NAMALWA (cell line): ENCODE measurements at regions not wholly inside any gene's neighbourhood (a gene's known extent, or its start where the extent isn't known, plus 50 kb on each side); places are given as distances from the start of the nearest gene placed in this dataset.

ENCODE experiments used
- DNase-seq: peaks from one replicate; pipeline ENCODE4 v3.0.0-alpha.2; 2015; ENCODE audit warnings: low spot score

DNA sequence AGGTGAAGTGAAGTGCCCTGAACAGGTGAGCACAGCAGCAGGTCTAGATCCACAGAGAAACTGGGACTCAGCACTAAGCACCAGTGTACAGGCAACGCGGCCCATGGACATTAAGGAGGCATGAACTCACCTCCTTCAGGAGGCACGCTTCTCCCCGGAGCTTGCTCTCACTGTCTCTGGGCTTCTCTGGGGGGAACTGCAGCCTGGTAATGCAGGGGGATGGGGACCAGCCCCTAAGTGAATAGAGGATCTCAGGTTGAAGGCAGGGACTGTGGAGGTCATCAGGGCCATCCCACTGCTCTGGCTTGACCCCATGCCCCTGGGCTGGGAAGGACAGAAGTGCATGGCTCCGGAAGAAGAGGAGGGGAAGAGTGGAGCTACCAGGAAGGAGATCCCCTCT lies 495.6 kb upstream of the B3GAT1 start:
- DNase-seq = no peak

- DNase-seq = no peak
Observed at GRCh38 chr11:134906356-134906955, 494.4 kb upstream of the B3GAT1 start.

DNA sequence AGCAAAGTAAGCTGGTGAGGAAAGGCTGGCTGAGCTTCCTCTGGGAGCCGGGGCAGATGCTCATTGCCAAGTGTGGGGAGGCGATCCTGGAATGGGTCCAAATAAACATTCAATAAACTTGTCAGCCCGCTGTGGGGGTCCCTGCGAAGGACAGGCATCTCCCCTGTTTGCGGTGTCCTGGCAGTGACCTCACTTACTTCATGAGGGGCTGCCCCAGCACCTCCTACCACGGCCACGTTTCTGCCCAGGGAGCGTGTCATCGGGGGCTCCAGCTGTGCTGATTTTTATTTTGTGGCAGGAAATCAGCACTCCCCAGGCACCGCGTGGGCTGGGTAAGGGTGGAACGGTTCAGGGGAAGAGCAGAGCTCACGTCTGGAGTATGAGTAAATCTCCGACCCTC lies 493.9 kb upstream of the B3GAT1 start:
- no peak for DNase-seq

GRCh38 chr11:134905517-134905916 lies 493.5 kb upstream of the B3GAT1 start:
- DNase-seq = no peak

DNA sequence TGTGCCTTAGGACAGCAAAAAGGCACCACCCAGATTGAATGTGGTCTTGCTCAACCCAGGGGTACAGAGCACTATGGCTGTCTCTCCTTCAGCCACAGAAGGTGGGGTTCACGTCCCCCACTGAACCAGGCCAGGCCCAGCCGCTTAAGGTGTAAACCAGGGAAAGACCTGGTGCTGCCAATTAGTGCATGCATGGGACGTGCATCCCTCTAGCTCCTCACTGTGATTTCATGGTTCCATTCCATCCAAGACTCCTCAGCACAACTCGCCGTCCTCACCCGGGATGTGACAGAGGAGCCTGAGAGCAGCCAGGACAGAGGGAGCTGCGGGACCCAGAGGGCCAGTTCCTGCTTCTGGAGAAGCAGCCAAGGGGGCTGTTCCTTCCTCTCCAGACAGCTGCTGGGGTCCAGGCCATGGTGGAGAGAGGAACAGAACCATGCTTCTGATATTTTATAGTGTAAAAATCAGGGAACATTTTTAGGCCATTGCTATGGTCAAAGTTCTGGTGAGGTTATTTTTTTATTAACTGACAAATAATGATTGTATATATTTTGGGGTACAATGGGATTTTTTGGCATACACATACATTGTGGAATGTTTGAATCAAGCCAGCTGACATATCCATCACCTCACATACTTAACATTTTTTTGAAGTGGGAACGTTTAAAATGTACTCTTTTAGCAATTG lies 492.2 kb upstream of the B3GAT1 start:
- DNase-seq = no peak

- DNase-seq = no peak
Observed at GRCh38 chr11:134901955-134902918, 490.2 kb upstream of the B3GAT1 start.

- DNase-seq = no peak
Observed at GRCh38 chr11:134901542-134901941, 489.5 kb upstream of the B3GAT1 start.

GRCh38 chr11:134893810-134894685 lies 482.0 kb upstream of the B3GAT1 start:
- no peak for DNase-seq

DNA sequence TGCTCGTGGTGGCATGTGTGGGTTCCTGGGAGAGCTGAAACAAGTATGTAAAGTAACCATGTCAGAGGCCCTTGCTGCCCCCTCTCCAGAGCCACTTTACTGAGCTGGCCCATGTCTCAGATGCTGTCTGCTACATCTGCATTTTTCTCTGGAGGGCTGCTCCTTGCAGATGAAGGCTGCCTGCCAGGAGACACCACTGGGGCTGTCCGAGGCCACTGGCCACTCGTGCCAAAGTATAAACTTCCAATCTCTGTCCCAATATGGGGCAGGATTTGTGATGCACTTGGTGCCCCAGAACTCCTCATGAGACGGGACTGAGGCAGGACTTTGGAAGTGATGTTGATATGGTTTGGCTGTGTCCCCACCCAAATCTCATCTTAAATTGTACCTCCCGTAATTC lies 478.4 kb upstream of the B3GAT1 start:
- DNase-seq = no peak

GRCh38 chr11:134889832-134890231 lies 477.8 kb upstream of the B3GAT1 start:
- DNase-seq = no peak

- DNase-seq = no peak
Observed at GRCh38 chr11:134888821-134889220, 476.8 kb upstream of the B3GAT1 start.

DNA sequence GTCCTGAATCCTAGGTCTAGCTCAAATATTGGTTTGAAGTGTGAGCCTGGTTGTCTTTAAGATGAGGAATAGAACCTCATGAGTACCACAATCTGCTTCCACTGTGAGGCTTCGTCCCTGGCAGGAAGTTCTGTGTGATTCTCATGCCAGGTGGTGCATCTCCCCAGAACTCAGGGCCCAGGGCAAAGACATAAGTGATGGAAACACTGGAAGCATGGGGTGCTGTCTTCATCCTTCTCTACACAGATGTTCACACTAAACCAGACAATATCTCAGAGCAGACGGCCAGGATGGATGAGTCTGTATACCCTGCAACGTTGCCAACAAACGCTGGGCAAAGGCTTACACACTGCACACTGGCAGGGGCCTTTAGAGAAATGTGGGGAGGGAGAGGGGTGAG lies 475.9 kb upstream of the B3GAT1 start:
- no peak for DNase-seq

- no peak for DNase-seq
Observed at GRCh38 chr11:134883484-134883883, 471.4 kb upstream of the B3GAT1 start.

DNA sequence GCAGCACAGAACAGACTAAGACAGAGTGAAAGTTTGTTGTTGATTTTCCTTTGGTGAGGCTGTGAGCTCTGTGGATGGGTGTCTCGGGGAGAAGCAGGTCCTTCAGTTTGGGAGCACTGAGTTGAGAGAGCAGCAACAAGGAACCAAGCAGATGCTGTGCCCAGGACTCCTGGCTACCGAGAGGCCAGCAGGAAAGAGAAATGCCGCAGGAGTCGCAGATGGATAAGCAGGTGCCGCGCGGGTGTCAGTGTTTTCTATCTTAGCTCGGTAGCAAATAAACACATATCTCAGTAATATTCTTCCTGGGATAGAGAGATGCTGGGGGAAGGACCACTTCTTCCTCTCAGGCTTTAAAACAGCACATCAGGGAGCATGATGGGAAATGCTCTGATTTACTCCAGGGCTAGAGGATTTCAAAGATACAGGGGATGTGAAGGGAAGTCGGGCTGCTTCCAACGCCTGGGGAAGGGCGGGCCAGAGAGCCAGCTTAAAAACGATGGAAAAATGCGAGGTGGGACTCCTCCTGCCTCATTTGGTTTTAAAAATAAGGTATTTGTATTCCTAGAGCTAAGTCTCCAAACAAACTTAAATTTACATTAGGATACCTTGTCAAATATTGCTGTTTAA lies 470.7 kb upstream of the B3GAT1 start:
- DNase-seq = no peak

- DNase-seq = no peak
Observed at GRCh38 chr11:134882141-134882540, 470.1 kb upstream of the B3GAT1 start.

DNA sequence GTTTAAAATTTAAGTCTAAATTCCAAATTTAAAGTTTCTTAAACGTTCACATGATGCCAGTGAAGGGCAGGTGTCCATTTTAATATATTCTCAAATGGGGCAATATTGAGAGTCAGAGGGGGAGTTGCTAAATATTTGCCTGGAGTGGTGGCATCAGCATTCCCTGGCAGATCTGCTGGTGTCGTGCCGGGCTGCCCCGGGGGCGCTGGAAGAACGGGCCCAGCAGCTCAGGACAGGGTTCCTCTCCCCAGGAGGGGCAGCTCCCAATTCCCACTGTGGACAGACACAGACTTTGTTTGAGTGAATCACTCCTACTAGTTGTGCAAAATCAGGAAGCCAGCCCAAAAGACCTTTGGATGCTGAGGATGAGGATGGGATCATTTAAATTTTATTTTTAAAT lies 468.7 kb upstream of the B3GAT1 start:
- DNase-seq = no peak

DNA sequence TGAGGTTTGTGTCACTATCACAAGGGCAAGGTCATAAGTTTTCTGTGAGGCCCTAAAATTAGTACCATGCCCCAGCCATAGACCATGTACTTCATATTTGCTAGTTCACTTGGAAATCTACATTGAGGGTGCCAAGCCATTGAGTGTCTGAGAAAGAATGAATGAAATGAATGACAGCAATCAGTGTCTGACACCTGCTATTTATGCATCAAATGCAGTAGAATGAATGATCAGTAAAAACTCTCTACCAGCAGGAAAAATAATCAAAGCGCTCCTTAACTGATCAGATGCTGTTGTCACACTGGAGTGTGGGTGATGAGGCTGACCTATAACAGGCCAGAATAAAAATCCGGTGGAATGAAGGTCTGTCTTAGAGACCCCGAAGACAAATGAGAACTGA lies 467.9 kb upstream of the B3GAT1 start:
- no peak for DNase-seq

- no peak for DNase-seq
Observed at GRCh38 chr11:134879341-134879740, 467.3 kb upstream of the B3GAT1 start.

DNA sequence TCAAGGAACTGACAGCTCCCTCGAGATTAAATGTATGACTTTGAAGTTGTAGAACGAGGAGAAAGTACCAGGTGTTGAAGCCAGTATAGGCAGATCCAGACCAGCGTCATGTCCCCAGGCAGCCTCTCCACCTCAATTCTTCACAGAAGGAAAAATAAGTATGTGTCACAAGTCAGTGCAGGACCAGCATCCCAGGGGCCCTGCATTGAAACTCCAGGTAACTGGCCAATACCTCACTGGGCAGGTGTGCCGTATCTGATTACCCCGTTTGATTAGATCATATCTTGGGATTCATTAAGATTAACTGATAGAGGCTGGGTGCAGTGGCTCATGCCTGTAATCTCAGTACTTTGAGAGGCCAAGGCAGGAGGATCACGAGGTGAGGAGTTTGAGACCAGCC lies 466.7 kb upstream of the B3GAT1 start:
- no peak for DNase-seq

DNA sequence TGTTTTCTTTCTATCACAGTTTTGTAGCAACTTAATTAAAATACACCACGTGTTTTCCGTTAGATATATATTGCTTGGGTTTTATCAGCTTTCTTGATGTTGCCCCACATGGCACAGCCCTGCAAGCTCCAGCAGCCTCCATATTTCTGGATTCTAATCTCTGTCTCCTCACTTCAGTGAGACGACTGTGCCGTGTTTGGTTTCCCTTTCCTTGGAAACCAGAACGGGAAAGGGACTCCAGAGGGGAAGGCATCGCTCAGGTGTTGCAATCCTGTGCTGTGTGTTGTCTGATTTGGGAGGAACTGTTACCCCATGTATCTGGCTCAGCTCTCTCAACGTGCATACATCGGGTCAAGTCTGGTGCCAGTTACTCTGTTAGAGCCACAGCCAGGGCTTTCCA lies 464.2 kb upstream of the B3GAT1 start:
- no peak for DNase-seq

DNA sequence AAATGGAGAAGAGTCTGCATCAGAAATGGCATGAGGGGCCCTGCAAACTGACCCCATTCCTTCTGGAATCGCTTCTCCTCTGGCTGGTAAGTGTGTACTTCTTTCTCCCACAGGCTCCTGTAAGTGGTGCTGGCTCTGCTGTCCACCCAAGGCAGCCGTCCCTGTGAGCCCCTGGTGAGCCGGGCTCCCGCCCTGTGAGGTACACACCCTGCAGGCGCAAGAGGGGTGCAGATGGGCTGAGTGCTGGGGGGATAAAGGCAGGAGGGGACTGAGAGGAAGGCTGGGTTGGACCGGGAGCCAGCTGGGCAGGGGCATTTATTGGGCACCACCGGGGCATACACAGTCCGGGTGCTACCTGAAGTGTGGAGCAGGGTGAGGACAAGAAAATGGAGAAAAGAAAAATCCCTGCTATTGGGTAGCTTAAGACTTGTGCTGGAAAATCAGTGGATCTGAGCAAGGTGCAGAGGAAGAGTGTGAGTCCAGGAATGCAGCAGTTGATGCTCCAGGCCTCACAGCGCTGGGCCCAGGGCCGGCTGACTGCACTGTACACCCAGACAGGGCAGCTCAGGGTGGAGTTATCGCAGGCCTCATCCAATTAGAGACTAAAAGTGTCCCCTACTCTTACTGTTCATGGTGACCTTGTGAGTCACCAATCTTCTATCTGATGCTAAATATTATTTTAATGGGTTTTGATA lies 455.1 kb upstream of the B3GAT1 start:
- DNase-seq = no peak
